ENCODE measurements at regions not wholly inside any gene's neighbourhood (a gene's known extent, or its start where the extent isn't known, plus 50 kb on each side); places are given as distances from the start of the nearest gene placed in this dataset.
"Not testable (repeated sequence)": the region's sequence is repeated elsewhere in the genome, so short reads cannot be mapped to it uniquely, and the experiment has no call there.

- H3K4me3 ChIP-seq (ENCODE audit: insufficient read depth in 1 of 2, low read depth in 1 of 2, low read length in 2 of 2); H3K4me2 ChIP-seq (ENCODE audit: low read length, poor library complexity, severe bottlenecking); H3K23ac ChIP-seq (ENCODE audit: low read length in 2 of 2); H2AK5ac ChIP-seq (ENCODE audit: low read length, severe bottlenecking); H3K4me1 ChIP-seq (ENCODE audit: control insufficient read depth, insufficient read depth, low read depth, low read length); H3K36me3 ChIP-seq (ENCODE audit: control insufficient read depth in 1 of 2, insufficient read depth in 2 of 2, low read depth in 1 of 2, low read length in 2 of 2); H2BK12ac ChIP-seq (ENCODE audit: low read length in 2 of 2); H3K9ac ChIP-seq (ENCODE audit: low read length); H2BK15ac ChIP-seq (ENCODE audit: low read depth, poor library complexity, severe bottlenecking); H3K9me3 ChIP-seq (ENCODE audit: control insufficient read depth, low read length); H2BK120ac ChIP-seq (ENCODE audit: low read depth, low read length); H2AFZ ChIP-seq (ENCODE audit: low read depth, low read length); H3K79me1 ChIP-seq (replicated peaks; ENCODE audit: low read length, poor library complexity, severe bottlenecking); H4K91ac ChIP-seq (ENCODE audit: low read length); DNase-seq; H3K14ac ChIP-seq (ENCODE audit: low read length in 2 of 2); H4K8ac ChIP-seq (ENCODE audit: low read length); H2BK5ac ChIP-seq (ENCODE audit: low read depth, low read length, poor library complexity, severe bottlenecking); H3K4ac ChIP-seq (ENCODE audit: low read depth in 1 of 2, low read length in 2 of 2); H3K18ac ChIP-seq (ENCODE audit: low read depth in 1 of 2, low read length in 2 of 2); H3K27me3 ChIP-seq (ENCODE audit: control insufficient read depth in 1 of 2, insufficient read depth in 1 of 2, low read length in 2 of 2): not testable (repeated sequence)
- peak overlapping the region; percentile 42 for H3K27ac ChIP-seq (ENCODE audit: low read length, poor library complexity, severe bottlenecking)
- 97% methylated on average over 12 of the region's 14 CpGs for WGBS
These were observed 138.6 kb downstream of the SOX4 start for GRCh38 chr6:21732032-21732730.

- Histone ChIP-seq H3K4ac (ENCODE audit: low read depth in 1 of 2, low read length in 2 of 2) (no peak overlapping the region), H3K4me2 (ENCODE audit: low read length, poor library complexity, severe bottlenecking) (no peak overlapping the region), H2BK5ac (ENCODE audit: low read depth, low read length, poor library complexity, severe bottlenecking) (no peak overlapping the region), H4K8ac (ENCODE audit: low read length) (no peak overlapping the region), H2AFZ (ENCODE audit: low read depth, low read length) (no peak overlapping the region), H3K27ac (ENCODE audit: low read length, poor library complexity, severe bottlenecking) (peak overlapping the region; percentile 13), H3K9ac (ENCODE audit: low read length) (no peak overlapping the region), H3K9me3 (ENCODE audit: control insufficient read depth, low read length) (no peaks in the 10 kb centered on the region), H3K27me3 (ENCODE audit: control insufficient read depth in 1 of 2, insufficient read depth in 1 of 2, low read length in 2 of 2) (no peaks in the 10 kb centered on the region), H3K23ac (ENCODE audit: low read length in 2 of 2) (no peak overlapping the region), H2BK12ac (ENCODE audit: low read length in 2 of 2) (no peak overlapping the region), H3K4me1 (ENCODE audit: control insufficient read depth, insufficient read depth, low read depth, low read length) (peaks cover 5% of the 10 kb centered on the region), H2AK5ac (ENCODE audit: low read length, severe bottlenecking) (no peak overlapping the region), H3K36me3 (ENCODE audit: control insufficient read depth in 1 of 2, insufficient read depth in 2 of 2, low read depth in 1 of 2, low read length in 2 of 2) (no peaks in the 10 kb centered on the region), H2BK15ac (ENCODE audit: low read depth, poor library complexity, severe bottlenecking) (no peak overlapping the region), H3K79me1 (replicated peaks; ENCODE audit: low read length, poor library complexity, severe bottlenecking) (no peaks in the 10 kb centered on the region), H3K18ac (ENCODE audit: low read depth in 1 of 2, low read length in 2 of 2) (no peak overlapping the region), H3K14ac (ENCODE audit: low read length in 2 of 2) (no peak overlapping the region), H4K91ac (ENCODE audit: low read length) (no peak overlapping the region), H2BK120ac (ENCODE audit: low read depth, low read length) (no peak overlapping the region), H3K4me3 (ENCODE audit: insufficient read depth in 1 of 2, low read depth in 1 of 2, low read length in 2 of 2) (no peak overlapping the region)
- WGBS = 95% methylated on average over 2 of the region's 2 CpGs
- no peak for DNase-seq
These were observed 139.2 kb downstream of the SOX4 start for GRCh38 chr6:21732731-21733130.

GRCh38 chr6:21733311-21733710, 139.8 kb downstream of the SOX4 start:
- Histone ChIP-seq H2BK5ac (ENCODE audit: low read depth, low read length, poor library complexity, severe bottlenecking) (no peak overlapping the region), H3K4ac (ENCODE audit: low read depth in 1 of 2, low read length in 2 of 2) (no peak overlapping the region), H3K4me3 (ENCODE audit: insufficient read depth in 1 of 2, low read depth in 1 of 2, low read length in 2 of 2) (no peak overlapping the region), H3K4me2 (ENCODE audit: low read length, poor library complexity, severe bottlenecking) (no peak overlapping the region), H2BK12ac (ENCODE audit: low read length in 2 of 2) (no peak overlapping the region), H3K36me3 (ENCODE audit: control insufficient read depth in 1 of 2, insufficient read depth in 2 of 2, low read depth in 1 of 2, low read length in 2 of 2) (no peaks in the 10 kb centered on the region), H3K27ac (ENCODE audit: low read length, poor library complexity, severe bottlenecking) (no peak overlapping the region), H3K9me3 (ENCODE audit: control insufficient read depth, low read length) (no peaks in the 10 kb centered on the region), H2BK15ac (ENCODE audit: low read depth, poor library complexity, severe bottlenecking) (no peak overlapping the region), H3K9ac (ENCODE audit: low read length) (no peak overlapping the region), H3K79me1 (replicated peaks; ENCODE audit: low read length, poor library complexity, severe bottlenecking) (no peaks in the 10 kb centered on the region), H3K18ac (ENCODE audit: low read depth in 1 of 2, low read length in 2 of 2) (no peak overlapping the region), H2AK5ac (ENCODE audit: low read length, severe bottlenecking) (no peak overlapping the region), H3K4me1 (ENCODE audit: control insufficient read depth, insufficient read depth, low read depth, low read length) (peaks cover 5% of the 10 kb centered on the region), H2AFZ (ENCODE audit: low read depth, low read length) (no peak overlapping the region), H2BK120ac (ENCODE audit: low read depth, low read length) (no peak overlapping the region), H4K8ac (ENCODE audit: low read length) (no peak overlapping the region), H3K14ac (ENCODE audit: low read length in 2 of 2) (no peak overlapping the region), H3K27me3 (ENCODE audit: control insufficient read depth in 1 of 2, insufficient read depth in 1 of 2, low read length in 2 of 2) (no peaks in the 10 kb centered on the region), H4K91ac (ENCODE audit: low read length) (no peak overlapping the region), H3K23ac (ENCODE audit: low read length in 2 of 2) (no peak overlapping the region)
- 55% methylated on average over 1 of the region's 1 CpG for WGBS
- DNase-seq = no peak

- no peak overlapping the region for H2BK12ac ChIP-seq (ENCODE audit: low read length in 2 of 2)
- H3K4ac ChIP-seq (ENCODE audit: low read depth in 1 of 2, low read length in 2 of 2) = no peak overlapping the region
- no peak for DNase-seq
- H2AFZ ChIP-seq (ENCODE audit: low read depth, low read length) = no peak overlapping the region
- WGBS = 92% methylated on average over 3 of the region's 3 CpGs
- H3K9me3 ChIP-seq (ENCODE audit: control insufficient read depth, low read length) = no peaks in the 10 kb centered on the region
- no peak overlapping the region for H3K4me3 ChIP-seq (ENCODE audit: insufficient read depth in 1 of 2, low read depth in 1 of 2, low read length in 2 of 2)
- no peaks in the 10 kb centered on the region for H3K36me3 ChIP-seq (ENCODE audit: control insufficient read depth in 1 of 2, insufficient read depth in 2 of 2, low read depth in 1 of 2, low read length in 2 of 2)
- no peak overlapping the region for H3K14ac ChIP-seq (ENCODE audit: low read length in 2 of 2)
- H3K4me2 ChIP-seq (ENCODE audit: low read length, poor library complexity, severe bottlenecking) = no peak overlapping the region
- H4K91ac ChIP-seq (ENCODE audit: low read length) = no peak overlapping the region
- H2AK5ac ChIP-seq (ENCODE audit: low read length, severe bottlenecking) = peak overlapping the region; percentile 55
- H3K79me1 ChIP-seq (replicated peaks; ENCODE audit: low read length, poor library complexity, severe bottlenecking) = no peaks in the 10 kb centered on the region
- H4K8ac ChIP-seq (ENCODE audit: low read length) = no peak overlapping the region
- H3K4me1 ChIP-seq (ENCODE audit: control insufficient read depth, insufficient read depth, low read depth, low read length) = peaks cover 5% of the 10 kb centered on the region
- H2BK5ac ChIP-seq (ENCODE audit: low read depth, low read length, poor library complexity, severe bottlenecking) = no peak overlapping the region
- H3K18ac ChIP-seq (ENCODE audit: low read depth in 1 of 2, low read length in 2 of 2) = no peak overlapping the region
- no peak overlapping the region for H3K27ac ChIP-seq (ENCODE audit: low read length, poor library complexity, severe bottlenecking)
- H2BK120ac ChIP-seq (ENCODE audit: low read depth, low read length) = no peak overlapping the region
- no peaks in the 10 kb centered on the region for H3K27me3 ChIP-seq (ENCODE audit: control insufficient read depth in 1 of 2, insufficient read depth in 1 of 2, low read length in 2 of 2)
- H2BK15ac ChIP-seq (ENCODE audit: low read depth, poor library complexity, severe bottlenecking) = no peak overlapping the region
- H3K23ac ChIP-seq (ENCODE audit: low read length in 2 of 2) = no peak overlapping the region
- no peak overlapping the region for H3K9ac ChIP-seq (ENCODE audit: low read length)
These were observed 140.7 kb downstream of the SOX4 start for GRCh38 chr6:21734204-21734603.

All from mesenchymal stem cell (in vitro differentiated cells and primary cell).